Calu3 (cell line): ENCODE measurements at regions not wholly inside any gene's neighbourhood (a gene's known extent, or its start where the extent isn't known, plus 50 kb on each side); places are given as distances from the start of the nearest gene placed in this dataset.

Experiments
- BruUV-seq: library from RNA; stranded (reverse); fragments of 400-500 nt; replicated peaks from 2 replicates; lab custom pipeline; 2021; lab: Mats Ljungman, UMichigan
- CTCF ChIA-PET: fragments of 300-600 bp; sonication (Branson Sonifier 250); formaldehyde crosslinking; loops from one replicate; lab custom pipeline; 2022; ENCODE audit warnings: antibody characterized with exemption; lab: Charles Lee
- DNase-seq: peaks from one replicate; pipeline ENCODE4 v3.0.0; 2022
- H3K27ac Mint-ChIP-seq: one replicate; pipeline ENCODE4 v1.8.0; 2022; ENCODE audit warnings: mixed read lengths; ENCODE audit not compliant: unreplicated experiment
- H3K27me3 Mint-ChIP-seq: one replicate; pipeline ENCODE4 v1.8.0; 2022; ENCODE audit warnings: mixed read lengths; ENCODE audit not compliant: unreplicated experiment
- H3K36me3 Mint-ChIP-seq: one replicate; pipeline ENCODE4 v1.8.0; 2022; ENCODE audit warnings: mild to moderate bottlenecking, moderate library complexity, mixed read lengths; ENCODE audit not compliant: insufficient read depth, unreplicated experiment
- H3K4me1 Mint-ChIP-seq: one replicate; pipeline ENCODE4 v1.8.0; 2022; ENCODE audit warnings: mild to moderate bottlenecking, low read depth, mixed read lengths; ENCODE audit not compliant: unreplicated experiment
- H3K4me3 Mint-ChIP-seq: one replicate; pipeline ENCODE4 v1.8.0; 2022; ENCODE audit warnings: mild to moderate bottlenecking, low read depth, moderate library complexity, mixed read lengths; ENCODE audit not compliant: unreplicated experiment
- H3K9me3 Mint-ChIP-seq: one replicate; pipeline ENCODE4 v1.8.0; 2022; ENCODE audit warnings: low read depth, mixed read lengths; ENCODE audit not compliant: unreplicated experiment
- intact Hi-C: fragments of 100-400 bp; cut with micrococcal nuclease; formaldehyde crosslinking; loops from one replicate; pipeline ENCODE4 v1.10.0; 2022; ENCODE audit not compliant: unreplicated experiment
- TF ChIP-seq, protein P1 (sequence below): fragments of 200-600 bp; IDR thresholded peaks from one replicate; pipeline ENCODE4 v1.8.0; 2022; ENCODE audit warnings: antibody characterized with exemption; ENCODE audit not compliant: unreplicated experiment

DNA sequence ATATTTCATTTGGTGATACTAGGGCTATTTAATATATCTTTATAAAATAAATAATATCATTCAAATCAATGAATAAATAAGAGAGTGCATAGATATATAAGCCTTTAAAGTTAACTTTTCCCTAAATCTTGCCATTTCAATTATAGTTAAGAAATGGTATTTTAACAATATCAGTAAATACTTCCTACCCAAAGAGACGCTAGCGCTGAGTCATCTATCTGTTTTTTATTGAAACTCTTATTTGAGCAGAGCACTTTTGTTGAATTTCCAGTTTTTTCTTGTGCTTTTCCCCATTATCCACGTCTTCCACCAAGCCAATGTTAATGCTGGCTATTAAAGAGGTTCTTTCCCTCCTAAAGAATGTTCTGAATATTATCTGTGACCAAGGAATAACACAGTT is 639.3 kb downstream of the DSC3 start:
- Mint-ChIP-seq H3K4me3 (no peak overlapping the region), H3K27me3 (no peaks in the 10 kb centered on the region), H3K36me3 (no peaks in the 10 kb centered on the region), H3K27ac (no peak overlapping the region), H3K4me1 (no peaks in the 10 kb centered on the region), H3K9me3 (no peaks in the 10 kb centered on the region)
- intact Hi-C loops = no loop called here
- CTCF ChIA-PET = no interaction called here
- DNase-seq = no peak
- TF ChIP-seq, protein P1, sequence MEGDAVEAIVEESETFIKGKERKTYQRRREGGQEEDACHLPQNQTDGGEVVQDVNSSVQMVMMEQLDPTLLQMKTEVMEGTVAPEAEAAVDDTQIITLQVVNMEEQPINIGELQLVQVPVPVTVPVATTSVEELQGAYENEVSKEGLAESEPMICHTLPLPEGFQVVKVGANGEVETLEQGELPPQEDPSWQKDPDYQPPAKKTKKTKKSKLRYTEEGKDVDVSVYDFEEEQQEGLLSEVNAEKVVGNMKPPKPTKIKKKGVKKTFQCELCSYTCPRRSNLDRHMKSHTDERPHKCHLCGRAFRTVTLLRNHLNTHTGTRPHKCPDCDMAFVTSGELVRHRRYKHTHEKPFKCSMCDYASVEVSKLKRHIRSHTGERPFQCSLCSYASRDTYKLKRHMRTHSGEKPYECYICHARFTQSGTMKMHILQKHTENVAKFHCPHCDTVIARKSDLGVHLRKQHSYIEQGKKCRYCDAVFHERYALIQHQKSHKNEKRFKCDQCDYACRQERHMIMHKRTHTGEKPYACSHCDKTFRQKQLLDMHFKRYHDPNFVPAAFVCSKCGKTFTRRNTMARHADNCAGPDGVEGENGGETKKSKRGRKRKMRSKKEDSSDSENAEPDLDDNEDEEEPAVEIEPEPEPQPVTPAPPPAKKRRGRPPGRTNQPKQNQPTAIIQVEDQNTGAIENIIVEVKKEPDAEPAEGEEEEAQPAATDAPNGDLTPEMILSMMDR = no peak
- BruUV-seq = no TSS peak

DNA sequence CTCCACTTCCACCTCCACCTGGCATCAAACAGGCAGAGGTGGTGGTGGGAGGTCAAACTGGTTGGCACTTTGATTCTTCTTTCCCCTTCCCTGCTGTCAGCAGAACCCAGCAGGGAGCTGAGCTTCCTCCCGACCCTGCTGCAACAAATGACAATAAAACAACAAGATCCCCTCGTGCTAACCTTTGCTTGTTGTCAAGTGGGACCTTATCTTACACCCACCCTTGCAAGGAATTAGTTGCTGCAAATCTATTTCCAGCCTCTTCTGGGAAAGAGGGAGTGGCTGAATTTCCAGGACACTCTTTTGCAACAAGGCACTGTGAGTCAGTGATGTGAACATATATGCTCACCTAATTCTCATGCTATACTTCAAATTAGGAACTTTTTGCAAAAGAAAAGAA is 655.1 kb downstream of the DSC3 start:
- no peaks in the 10 kb centered on the region for H3K36me3 Mint-ChIP-seq
- no peak for DNase-seq
- no peak overlapping the region for H3K4me3 Mint-ChIP-seq
- no peaks in the 10 kb centered on the region for H3K27me3 Mint-ChIP-seq
- TF ChIP-seq, protein P1 = no peak
- no peak overlapping the region for H3K27ac Mint-ChIP-seq
- no TSS peak for BruUV-seq
- no peaks in the 10 kb centered on the region for H3K4me1 Mint-ChIP-seq
- CTCF ChIA-PET = interaction anchor here (1.3 kb wide), 1 partner anchor 155 kb away, joined by 3 read pairs; no protein-coding TSS in a partner anchor
- intact Hi-C loops = no loop called here
- no peaks in the 10 kb centered on the region for H3K9me3 Mint-ChIP-seq

DNA sequence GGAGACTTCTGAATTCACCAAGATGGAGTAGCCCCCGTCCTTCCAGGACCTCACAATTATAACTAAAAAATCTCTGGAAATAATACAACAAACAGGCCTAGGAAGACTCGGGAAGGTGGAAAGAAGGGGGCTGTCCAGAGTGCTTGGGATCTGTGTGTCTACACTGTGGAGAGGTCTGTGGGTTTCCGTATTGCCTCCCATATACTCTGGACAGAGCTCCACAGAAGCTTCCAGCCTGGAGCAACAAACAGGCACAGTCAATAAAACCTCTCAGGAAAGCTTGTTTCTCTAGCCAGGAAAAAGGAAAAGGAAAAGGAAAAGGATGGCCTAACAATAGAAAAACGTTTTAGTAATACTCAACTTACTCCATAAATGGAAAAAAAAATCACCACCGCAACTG is 655.9 kb downstream of the DSC3 start:
- Mint-ChIP-seq H3K27me3 (no peaks in the 10 kb centered on the region), H3K27ac (no peak overlapping the region), H3K36me3 (no peaks in the 10 kb centered on the region), H3K9me3 (no peaks in the 10 kb centered on the region), H3K4me3 (no peak overlapping the region), H3K4me1 (no peaks in the 10 kb centered on the region)
- intact Hi-C loops = no loop called here
- DNase-seq = no peak
- no TSS peak for BruUV-seq
- TF ChIP-seq, protein P1 = no peak
- CTCF ChIA-PET = interaction anchor here (1.3 kb wide), 1 partner anchor 156 kb away, joined by 3 read pairs; no protein-coding TSS in a partner anchor

DNA sequence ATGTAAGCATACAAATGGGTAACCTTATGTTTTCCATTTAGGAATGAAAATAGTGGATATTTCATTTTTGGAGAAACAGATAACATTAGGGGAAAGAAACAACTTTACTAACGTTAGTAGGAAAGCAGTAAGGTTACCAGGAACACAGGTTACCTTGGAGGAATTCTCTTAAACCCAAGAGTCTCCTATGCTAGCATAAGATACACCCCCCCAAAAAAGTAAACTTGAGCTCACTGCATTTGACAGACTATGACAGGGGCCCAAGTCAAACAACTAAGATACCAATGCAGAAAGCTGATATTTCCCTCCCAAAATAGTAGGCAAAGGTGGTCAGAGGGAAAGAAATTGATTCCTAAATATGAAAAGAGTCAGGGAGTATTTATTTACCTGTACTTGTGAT is 656.9 kb downstream of the DSC3 start:
- DNase-seq = no peak
- TF ChIP-seq, protein P1 = no peak
- Mint-ChIP-seq H3K4me3 (no peak overlapping the region), H3K36me3 (no peaks in the 10 kb centered on the region), H3K4me1 (no peaks in the 10 kb centered on the region), H3K9me3 (peaks cover 2% of the 10 kb centered on the region), H3K27ac (no peak overlapping the region), H3K27me3 (no peaks in the 10 kb centered on the region)
- CTCF ChIA-PET = no interaction called here
- no TSS peak for BruUV-seq
- intact Hi-C loops = no loop called here
